Loucy (cell line): ENCODE measurements at regions not wholly inside any gene's neighbourhood (a gene's known extent, or its start where the extent isn't known, plus 50 kb on each side); places are given as distances from the start of the nearest gene placed in this dataset.

Experiments used
- H2AFZ ChIP-seq: fragments of 200-600 bp; sonication (generic); 2 replicates; pipeline ENCODE4 v1.6.0; 2016; ENCODE audit warnings: antibody characterized with exemption, mild to moderate bottlenecking, low read length, moderate library complexity
- H3F3A ChIP-seq: fragments of 200-600 bp; 2 replicates; pipeline ENCODE4 v1.6.0; 2016; ENCODE audit warnings: antibody characterized with exemption, low read depth, mild to moderate bottlenecking
- H3K27me3 ChIP-seq: fragments of 200-600 bp; sonication (generic); 2 replicates; pipeline ENCODE4 v1.6.1; 2014; ENCODE audit warnings: low read length, mild to moderate bottlenecking; ENCODE audit not compliant: insufficient read depth, poor library complexity, severe bottlenecking
- H3K36me3 ChIP-seq: fragments of 200-600 bp; sonication (generic); 2 replicates; pipeline ENCODE4 v1.6.1; 2016; ENCODE audit warnings: low read length; ENCODE audit not compliant: insufficient read depth
- H3K4me1 ChIP-seq: fragments of 200-600 bp; sonication (generic); 2 replicates; pipeline ENCODE4 v1.5.1; 2014; ENCODE audit warnings: low read length, mild to moderate bottlenecking; ENCODE audit not compliant: insufficient read depth, poor library complexity, severe bottlenecking
- H3K4me2 ChIP-seq: fragments of 200-600 bp; sonication (generic); 2 replicates; pipeline ENCODE4 v1.6.0; 2014; ENCODE audit warnings: antibody characterized with exemption, low read length, low read depth, mild to moderate bottlenecking; ENCODE audit not compliant: poor library complexity, severe bottlenecking
- H3K4me3 ChIP-seq: fragments of 200-600 bp; sonication (generic); 2 replicates; pipeline ENCODE4 v1.5.1; 2014; ENCODE audit warnings: low read length, mild to moderate bottlenecking, mixed read lengths; ENCODE audit not compliant: poor library complexity, severe bottlenecking
- H3K79me2 ChIP-seq: fragments of 200-600 bp; sonication (generic); 2 replicates; pipeline ENCODE4 v1.6.1; 2014; ENCODE audit warnings: low read length; ENCODE audit not compliant: insufficient read depth
- H3K9ac ChIP-seq: fragments of 200-600 bp; sonication (generic); 2 replicates; pipeline ENCODE4 v1.6.0; 2014; ENCODE audit warnings: mild to moderate bottlenecking, low read depth, low read length, moderate library complexity; ENCODE audit not compliant: poor library complexity, severe bottlenecking
- H3K9me2 ChIP-seq: fragments of 200-600 bp; sonication (generic); replicated peaks from 2 replicates; pipeline ENCODE4 v1.6.1; 2016; ENCODE audit warnings: low read depth, low read length, mixed read lengths
- H3K9me3 ChIP-seq: fragments of 200-600 bp; sonication (generic); 2 replicates; pipeline ENCODE4 v1.6.1; 2014; ENCODE audit warnings: mild to moderate bottlenecking, antibody characterized with exemption, low read length, low read depth; ENCODE audit not compliant: insufficient read depth
- H4K20me1 ChIP-seq: fragments of 200-600 bp; sonication (generic); 2 replicates; pipeline ENCODE4 v1.6.0; 2014; ENCODE audit warnings: antibody characterized with exemption, low read length, mild to moderate bottlenecking; ENCODE audit not compliant: insufficient read depth, poor library complexity, severe bottlenecking
- EZH2phosphoT487 ChIP-seq: fragments of 200-600 bp; IDR thresholded peaks from 2 replicates; pipeline ENCODE4 v1.6.1; 2018; ENCODE audit warnings: antibody characterized with exemption, mild to moderate bottlenecking, moderate library complexity, borderline replicate concordance
- TF ChIP-seq, protein P1 (sequence below): fragments of 200-600 bp; sonication (generic); conservative IDR thresholded peaks from 2 replicates; pipeline ENCODE4 v1.5.1; 2014; ENCODE audit warnings: mild to moderate bottlenecking, antibody characterized with exemption, low read length

- Histone ChIP-seq H3K9me2 (no peaks in the 10 kb centered on the region), H3K4me2 (no peak overlapping the region), H3K9ac (no peak overlapping the region), H3K79me2 (no peaks in the 10 kb centered on the region), H4K20me1 (no peaks in the 10 kb centered on the region), H3K36me3 (no peaks in the 10 kb centered on the region), H3K4me3 (no peak overlapping the region), H3F3A (no peaks in the 10 kb centered on the region), H2AFZ (no peak overlapping the region), H3K27me3 (no peaks in the 10 kb centered on the region), H3K4me1 (no peaks in the 10 kb centered on the region), H3K9me3 (no peaks in the 10 kb centered on the region)
- no peak for TF ChIP-seq EZH2phosphoT487
- TF ChIP-seq, protein P1, sequence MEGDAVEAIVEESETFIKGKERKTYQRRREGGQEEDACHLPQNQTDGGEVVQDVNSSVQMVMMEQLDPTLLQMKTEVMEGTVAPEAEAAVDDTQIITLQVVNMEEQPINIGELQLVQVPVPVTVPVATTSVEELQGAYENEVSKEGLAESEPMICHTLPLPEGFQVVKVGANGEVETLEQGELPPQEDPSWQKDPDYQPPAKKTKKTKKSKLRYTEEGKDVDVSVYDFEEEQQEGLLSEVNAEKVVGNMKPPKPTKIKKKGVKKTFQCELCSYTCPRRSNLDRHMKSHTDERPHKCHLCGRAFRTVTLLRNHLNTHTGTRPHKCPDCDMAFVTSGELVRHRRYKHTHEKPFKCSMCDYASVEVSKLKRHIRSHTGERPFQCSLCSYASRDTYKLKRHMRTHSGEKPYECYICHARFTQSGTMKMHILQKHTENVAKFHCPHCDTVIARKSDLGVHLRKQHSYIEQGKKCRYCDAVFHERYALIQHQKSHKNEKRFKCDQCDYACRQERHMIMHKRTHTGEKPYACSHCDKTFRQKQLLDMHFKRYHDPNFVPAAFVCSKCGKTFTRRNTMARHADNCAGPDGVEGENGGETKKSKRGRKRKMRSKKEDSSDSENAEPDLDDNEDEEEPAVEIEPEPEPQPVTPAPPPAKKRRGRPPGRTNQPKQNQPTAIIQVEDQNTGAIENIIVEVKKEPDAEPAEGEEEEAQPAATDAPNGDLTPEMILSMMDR, result no peak
These were observed 170.5 kb downstream of the NDUFA12 start for GRCh38 chr12:94832780-94833681.

- no peak overlapping the region for H3K9ac ChIP-seq
- no peaks in the 10 kb centered on the region for H3F3A ChIP-seq
- no peak overlapping the region for H3K4me3 ChIP-seq
- H3K36me3 ChIP-seq, result no peaks in the 10 kb centered on the region
- no peaks in the 10 kb centered on the region for H3K4me1 ChIP-seq
- no peaks in the 10 kb centered on the region for H3K79me2 ChIP-seq
- H3K27me3 ChIP-seq, result no peaks in the 10 kb centered on the region
- H4K20me1 ChIP-seq, result no peaks in the 10 kb centered on the region
- no peaks in the 10 kb centered on the region for H3K9me2 ChIP-seq
- TF ChIP-seq, protein P1, result no peak
- no peak for TF ChIP-seq EZH2phosphoT487
- no peaks in the 10 kb centered on the region for H3K9me3 ChIP-seq
- H3K4me2 ChIP-seq, result no peak overlapping the region
- H2AFZ ChIP-seq, result no peak overlapping the region
These were observed 171.4 kb downstream of the NDUFA12 start for GRCh38 chr12:94832105-94832504.

GRCh38 chr12:94831081-94831751, 172.3 kb downstream of the NDUFA12 start:
- TF ChIP-seq, protein P1, result no peak
- no peak for TF ChIP-seq EZH2phosphoT487
- Histone ChIP-seq H3K4me2 (no peak overlapping the region), H3K27me3 (no peaks in the 10 kb centered on the region), H3K36me3 (no peaks in the 10 kb centered on the region), H3K9me2 (no peaks in the 10 kb centered on the region), H3F3A (no peaks in the 10 kb centered on the region), H3K4me1 (no peaks in the 10 kb centered on the region), H3K4me3 (no peak overlapping the region), H4K20me1 (no peaks in the 10 kb centered on the region), H3K9ac (no peak overlapping the region), H3K79me2 (no peaks in the 10 kb centered on the region), H2AFZ (peak overlapping the region; percentile 3), H3K9me3 (no peaks in the 10 kb centered on the region)
